Right renal cortex interstitium (tissue), 3 donors: ENCODE measurements at regions not wholly inside any gene's neighbourhood (a gene's known extent, or its start where the extent isn't known, plus 50 kb on each side); places are given as distances from the start of the nearest gene placed in this dataset.

Experiments used
- DNase-seq, 3 donors: peaks; one replicate each; pipeline ENCODE4 v3.0.0-alpha.2; 2013; ENCODE audit warnings: low read depth in 3 of 3, low spot score in 2 of 3

DNA sequence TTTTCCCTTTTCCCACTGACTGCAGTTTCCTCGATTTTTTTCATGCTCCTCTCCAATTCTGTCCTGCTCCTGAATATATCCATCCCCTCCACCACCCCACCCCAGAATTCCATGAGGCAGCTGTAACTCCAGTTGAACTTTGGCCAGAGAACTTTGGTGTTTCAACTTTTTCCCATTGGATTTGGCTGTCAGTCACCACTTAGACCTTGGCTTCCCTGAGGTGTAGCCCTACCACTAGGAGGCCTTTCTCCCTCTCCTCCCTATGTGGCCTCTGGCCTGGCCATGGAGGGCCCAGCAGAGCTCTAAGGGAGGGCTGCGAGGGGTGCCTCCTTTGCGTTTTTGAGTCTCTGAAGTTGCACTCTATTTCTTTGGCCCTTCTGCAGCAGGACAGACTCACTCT lies 261.3 kb downstream of the PIK3R1 start:
- no peak for DNase-seq

DNA sequence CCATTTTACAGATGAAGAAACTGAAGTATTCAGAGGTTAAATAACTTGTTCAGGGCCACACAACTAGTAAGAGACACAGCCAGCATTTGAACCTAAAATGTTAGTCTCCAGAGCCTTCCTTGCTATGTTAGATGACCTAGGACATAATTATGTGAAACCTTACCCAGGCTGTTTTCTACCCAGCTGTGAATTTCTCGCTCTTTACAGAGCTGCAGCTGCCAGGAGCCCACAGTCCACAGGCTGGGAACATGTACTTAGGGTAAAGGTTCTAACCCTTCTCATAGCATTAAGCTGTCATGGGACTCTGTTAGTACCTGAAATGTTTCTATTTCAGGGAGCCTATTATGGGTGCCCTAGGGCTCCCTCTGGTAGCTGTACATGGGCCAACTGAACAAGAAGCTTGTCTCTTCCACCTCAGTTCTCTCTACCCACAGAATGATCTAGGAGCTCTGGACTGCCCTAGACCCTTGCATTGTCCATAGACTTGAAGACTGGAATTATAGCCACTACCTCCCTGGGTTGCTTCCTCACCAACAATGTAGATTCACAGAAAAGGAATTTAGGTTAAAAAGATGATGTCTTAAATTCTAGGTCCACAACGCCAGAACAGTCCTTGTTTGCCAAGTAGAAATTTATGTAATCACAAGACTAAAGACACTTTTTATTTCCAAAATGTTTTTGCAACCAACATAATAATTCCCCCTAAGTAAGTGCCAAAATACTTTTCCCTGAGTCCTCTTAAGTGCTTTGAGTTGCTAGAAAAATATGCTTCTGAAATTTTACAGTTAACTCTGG lies 262.9 kb downstream of the PIK3R1 start:
- DNase-seq, result no peak

DNA sequence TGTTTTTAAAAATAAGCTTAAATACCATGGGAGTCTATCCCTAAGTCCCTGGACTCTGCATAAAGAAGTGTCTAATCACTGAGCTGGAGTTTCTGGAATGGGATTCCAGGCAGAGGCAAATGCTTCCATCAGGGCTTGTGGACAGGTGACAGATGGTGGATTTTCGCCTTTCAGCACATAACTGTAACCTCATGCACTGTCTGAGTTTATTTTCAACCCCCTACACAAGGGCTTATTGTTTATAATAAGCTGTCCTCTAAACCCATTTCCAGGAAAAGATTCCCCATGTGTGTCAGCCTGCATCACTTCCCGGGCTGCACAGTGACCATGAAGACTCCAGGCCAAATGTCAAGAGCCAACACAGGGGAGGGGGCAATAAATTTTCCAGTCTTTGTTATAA lies 264.0 kb downstream of the PIK3R1 start:
- DNase-seq, result no peak

DNA sequence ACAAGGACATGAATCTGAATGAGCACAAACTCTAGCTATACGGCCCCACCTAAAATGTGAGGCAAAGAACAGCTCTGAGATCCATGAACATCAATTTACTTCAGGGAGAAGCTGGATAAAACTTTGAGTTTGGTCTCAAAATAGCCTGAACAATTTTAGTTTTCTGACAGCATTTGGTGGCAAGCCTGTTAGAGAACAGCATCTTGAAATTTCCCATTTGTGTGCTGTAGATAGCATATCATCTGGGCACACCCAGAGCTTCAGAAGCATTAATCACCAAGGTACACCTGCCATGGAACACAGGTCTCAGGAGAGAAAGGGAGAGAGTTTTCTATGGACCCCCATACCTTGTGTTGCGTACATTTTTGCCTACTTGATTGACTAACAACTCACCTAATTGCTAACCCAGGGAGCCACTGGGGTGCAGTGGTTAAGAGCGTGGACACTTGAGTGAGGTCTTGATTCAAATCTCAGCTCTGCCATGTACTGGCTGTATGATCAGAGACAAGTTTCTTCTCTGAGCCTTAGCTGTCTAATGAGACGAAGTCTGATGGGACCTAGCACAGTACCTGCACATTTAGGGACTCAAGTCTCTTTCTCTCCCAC lies 264.9 kb downstream of the PIK3R1 start:
- DNase-seq, result no peak

DNA sequence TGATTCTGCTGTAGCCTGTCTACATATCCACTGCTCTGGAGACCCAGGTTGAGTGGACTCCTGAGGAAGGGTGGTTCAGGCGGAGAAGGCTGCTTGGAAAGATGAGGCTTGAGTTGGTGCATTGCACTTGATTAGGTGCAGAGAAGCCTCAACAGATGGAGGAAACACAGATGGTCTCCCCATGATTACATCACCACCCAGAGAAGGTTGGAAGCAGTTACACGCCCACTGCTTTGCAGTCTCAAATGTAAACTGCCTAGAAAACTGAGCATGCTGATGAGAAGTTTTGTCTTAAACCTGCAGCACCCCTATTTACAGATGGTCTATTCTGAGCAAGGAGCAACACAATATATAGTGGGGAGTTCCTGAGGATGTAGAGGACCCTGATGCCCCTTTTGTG lies 266.6 kb downstream of the PIK3R1 start:
- no peak for DNase-seq

DNA sequence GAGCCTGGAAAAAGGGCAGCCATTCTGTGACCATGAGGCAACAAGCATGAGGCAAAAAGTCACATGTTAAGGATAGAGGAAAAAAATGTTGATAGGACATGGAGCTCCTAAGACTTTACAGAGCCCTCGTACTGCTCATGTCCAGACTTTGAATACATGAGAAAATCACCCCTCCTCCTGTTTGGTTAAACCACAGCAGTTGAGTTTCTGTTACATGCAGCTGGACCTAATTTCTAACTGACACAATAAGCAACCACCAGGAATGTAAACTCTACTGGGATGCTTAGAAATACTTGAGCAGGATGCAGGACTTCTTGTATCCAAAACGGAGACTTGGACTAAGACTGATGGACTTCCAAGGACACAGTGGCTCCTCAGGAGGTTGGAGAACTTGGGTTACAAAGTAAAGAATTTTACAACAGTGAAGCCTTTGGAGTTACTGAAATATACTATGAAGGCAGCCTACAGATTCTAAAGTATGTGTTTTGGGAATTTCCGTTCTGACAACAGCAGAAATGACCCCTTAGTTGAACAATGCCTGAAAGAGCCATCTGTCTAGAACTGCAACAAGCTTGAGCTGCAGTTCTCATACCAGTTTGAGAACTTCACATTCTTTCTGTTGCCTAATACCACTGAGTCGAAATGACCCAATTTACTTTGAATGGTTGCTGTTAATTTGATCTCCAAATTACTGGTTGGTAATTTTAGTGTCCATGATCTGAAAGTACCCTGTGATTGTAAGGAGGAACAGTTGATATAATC lies 268.9 kb downstream of the PIK3R1 start:
- no peak for DNase-seq

DNA sequence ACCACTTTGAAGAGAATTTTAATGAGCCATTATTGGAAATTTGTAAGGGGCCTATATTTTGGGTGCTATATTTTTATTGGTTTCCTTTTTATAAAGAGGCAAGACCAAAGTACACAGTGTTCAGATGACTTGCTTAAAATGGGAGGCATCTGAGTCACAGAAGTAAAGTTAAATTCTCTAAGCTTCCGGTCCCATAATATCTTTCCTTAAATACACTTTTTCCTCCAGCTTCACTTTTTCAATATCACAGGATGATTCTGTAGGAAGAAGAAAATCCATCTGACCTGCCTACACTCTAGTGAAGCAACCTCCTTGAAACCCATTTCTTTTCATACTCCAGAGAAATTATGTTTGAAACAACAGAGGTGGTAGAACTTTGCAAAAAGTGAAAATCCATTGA lies 274.0 kb downstream of the PIK3R1 start:
- no peak for DNase-seq

DNA sequence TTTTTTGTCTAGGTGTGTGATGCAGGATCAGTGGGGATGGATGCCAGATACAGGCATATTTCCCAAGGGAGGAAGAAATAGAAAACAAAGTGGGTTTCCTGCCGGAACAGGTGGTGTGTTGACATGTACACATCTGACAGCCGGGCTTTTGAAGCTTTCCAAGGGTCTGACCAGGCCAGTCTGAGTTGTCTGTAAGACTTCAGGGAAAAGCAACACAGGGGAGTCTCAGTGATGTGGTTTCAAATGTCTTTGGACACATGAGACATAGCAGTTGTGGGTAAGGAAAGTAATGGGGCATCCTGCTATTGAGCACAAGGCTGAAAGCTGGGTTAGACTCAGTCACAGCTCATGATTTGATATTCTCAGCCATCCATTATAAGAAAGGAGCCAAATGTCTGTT lies 274.9 kb downstream of the PIK3R1 start:
- peak in 1 of 3 donors; percentile 26 for DNase-seq

DNA sequence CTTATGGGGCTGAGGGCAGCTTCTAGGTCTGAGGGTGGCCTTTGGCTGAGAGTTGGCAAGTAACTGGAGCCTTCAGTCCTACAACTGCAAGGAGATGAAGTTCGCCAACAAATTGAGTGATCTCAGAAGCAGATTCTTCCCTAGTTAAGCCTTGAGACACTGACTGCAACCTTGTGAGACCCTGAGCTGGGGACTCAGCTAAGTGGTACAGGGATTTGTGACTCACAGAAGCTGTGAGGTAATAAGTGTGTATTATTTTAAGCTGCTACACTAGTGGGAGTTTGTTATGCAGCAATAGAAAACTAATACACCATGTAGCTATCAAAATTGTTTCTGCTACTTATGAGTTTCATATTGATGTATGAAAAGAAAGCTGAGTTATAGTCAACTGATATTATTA lies 279.2 kb downstream of the PIK3R1 start:
- no peak for DNase-seq

DNA sequence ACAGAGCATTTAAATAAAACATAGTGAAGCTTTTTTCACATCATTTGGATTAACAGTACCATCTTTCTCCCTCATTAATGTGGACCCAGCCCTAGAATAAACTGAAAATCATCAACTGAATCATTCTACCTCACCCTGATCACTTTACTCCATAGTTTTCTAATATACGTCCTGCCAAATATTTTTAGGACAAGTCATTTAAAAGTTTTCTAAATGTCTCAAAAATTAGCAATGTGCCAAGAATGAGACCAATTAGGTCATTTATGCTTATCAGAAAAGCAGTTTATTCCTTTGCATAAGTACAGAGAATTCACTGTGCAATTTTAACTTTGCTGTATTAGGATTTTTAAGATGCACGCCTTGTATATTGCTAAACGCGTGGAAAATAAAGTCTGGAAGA lies 284.4 kb downstream of the PIK3R1 start:
- no peak for DNase-seq

DNA sequence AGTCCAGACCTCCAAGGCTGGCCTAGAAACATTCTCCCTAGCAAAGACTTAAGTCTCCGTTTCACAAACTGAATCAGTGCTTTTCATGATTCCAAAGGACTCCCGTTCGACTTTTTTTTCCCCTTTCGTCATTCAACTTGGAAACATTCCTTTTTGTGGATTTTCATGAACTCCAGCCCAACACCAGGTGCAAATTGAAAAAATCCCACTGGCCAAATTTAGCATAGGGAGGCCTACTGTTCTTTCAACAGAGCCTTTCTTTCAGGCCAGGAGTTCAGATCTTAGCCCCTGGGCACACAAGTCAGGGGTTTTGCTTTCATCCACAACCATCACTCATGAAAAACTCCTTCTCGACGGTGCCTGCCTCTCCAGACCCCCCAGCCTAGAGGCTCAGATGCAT lies 285.3 kb downstream of the PIK3R1 start:
- no peak for DNase-seq

DNA sequence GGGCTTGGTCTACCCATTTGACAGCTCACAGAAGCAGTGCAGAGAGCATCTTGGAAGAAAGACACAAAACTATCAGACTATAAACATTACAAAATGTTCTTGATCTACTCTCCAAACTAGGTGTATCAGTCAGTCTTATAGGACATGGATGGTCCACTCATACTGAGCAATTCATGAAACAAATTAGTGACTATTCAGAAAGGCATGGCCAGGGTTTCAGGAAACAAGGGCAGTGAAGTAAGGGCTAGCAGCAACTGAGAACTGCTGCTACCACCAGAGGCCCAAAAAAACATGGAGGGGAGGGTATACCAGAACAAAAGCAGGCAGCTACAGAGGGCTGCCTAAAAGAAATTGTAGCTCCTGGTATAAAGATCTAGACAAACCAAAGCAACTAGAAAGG lies 287.0 kb downstream of the PIK3R1 start:
- no peak for DNase-seq

DNA sequence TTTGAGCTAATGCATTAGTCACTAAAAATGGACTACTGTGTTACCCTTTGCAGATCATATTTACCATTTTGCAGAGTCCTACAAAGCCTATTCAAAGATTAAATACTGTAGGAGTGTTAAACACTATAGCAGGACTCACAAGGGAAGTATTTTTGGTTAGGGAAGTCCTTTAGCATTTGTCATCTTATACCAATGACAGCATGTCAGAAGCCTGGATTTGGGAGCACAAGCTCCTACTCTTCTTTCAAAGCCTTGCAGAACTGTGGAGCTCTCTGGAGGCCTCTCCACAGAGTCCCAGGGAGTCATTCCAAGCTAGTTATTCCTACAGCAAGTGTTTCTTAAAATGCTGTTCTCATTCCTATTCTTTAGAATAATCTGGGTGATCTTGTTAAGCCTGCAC lies 288.8 kb downstream of the PIK3R1 start:
- no peak for DNase-seq

DNA sequence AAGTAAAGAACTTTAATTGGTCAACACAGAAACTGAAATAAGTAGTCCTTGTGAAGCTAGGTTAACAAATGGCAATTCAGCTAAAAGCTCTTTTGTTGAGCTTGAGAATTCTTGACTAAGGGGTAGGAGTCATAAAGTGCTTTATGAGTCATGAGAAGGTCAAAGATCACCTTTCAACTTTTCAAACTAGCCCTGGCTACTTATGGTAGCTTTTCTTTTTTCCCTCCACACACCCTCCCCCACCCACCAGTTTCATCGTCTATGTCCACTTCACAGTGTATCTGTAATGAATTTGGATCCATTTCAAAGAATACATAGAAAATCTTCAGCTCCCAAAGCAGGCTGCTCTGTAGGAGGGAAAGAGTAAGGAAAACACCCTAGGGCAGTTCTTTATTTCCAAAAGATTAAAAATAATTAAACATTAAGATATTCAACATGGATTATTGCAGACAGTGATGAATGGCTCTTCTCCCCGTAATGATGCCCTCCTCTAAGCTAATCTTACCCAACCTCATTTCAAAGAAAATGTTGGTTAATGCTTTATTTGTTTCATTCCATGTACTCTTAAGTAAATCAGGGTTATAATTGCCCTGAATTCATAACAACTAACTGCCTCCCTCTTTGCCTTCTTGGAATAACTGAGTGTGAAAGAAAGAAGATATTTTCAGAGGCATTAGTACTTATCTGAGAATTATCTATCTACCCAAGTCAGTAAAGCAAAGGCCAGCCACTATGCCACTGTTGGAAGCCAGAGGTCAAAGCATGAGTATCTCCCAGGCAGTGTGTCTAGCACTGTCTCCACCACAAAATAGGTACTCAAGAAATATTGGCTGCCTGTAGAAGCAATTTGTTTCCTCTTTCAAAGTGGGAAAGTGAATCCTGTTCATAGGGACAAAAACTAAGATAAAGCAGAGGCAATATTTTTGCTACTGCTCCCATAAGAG lies 290.6 kb downstream of the PIK3R1 start:
- no peak for DNase-seq

DNA sequence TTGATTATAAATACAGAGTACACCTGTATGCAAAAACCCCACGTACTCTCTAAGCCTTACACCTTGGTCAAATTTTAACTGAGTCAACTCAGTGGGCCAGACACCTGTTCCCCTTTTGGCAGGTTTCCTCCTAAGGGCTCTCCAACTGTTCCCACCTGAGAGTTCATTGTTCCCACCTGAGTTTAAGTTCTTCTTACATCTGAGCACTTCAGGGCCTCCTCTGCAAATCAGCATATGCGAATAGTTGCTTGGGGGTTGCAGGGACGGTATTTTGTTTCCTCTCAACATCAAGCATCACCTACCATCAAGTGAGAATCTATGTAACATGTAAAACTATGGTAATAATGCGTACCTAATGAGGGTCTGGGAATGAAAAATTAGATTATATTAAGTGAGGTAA lies 300.0 kb downstream of the PIK3R1 start:
- DNase-seq, result no peak

DNA sequence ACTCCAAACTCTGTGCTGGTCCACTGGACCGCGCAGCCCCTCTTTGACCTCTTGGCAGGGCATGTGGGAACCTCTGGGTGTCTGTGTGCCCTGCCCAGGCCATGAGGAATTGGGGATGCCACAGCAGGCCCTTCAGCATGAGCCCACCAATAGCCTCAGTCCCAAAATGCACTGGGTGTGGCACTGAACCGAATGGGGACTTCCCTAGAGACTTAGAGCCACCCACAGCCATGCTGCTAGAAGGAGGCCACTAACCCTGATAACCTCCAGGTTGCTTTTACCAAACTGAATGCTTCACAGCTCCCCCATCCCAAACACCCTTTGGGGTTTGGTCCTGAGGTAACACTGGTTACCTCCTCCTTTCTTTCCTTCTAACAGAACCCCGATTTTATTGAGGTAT lies 302.7 kb downstream of the PIK3R1 start:
- DNase-seq, result no peak

DNA sequence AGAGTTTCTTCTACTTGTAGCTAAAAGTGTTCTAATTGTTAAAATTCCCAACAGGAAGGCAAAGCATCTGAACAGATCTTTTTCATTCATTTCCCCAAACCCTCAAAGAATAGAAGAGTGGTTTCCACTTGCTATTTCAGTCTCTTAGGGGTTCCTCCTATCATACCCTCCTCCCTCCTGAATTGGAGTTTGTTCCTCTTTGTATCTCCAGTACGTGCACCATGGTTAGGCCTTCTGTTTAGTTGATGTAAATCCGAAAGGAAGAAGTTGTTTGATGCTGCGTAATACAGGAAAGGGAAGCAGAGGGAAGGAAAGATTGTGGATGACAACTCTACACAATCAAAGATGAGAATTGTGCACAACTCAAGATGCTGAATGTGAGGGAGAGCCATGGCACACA lies 303.6 kb downstream of the PIK3R1 start:
- no peak for DNase-seq

DNA sequence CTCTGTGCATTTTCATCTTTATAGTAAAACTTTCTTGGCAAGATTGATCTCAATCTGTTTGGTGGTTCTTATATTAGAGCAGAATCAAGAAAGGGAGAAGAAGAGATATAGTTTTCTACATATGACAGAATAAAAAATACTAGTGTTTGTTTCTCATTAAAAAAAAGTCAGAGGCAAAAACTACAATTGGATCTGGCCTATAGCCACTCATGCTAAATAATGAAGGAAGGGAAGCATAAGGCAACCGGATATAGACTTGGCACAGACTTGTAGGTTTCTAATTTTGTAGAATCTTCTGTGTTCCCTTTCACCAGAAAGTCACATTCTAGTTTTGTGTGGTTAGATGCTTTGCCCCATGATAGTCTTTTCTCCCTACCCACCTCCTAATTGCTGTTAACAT lies 306.2 kb downstream of the PIK3R1 start:
- no peak for DNase-seq

DNA sequence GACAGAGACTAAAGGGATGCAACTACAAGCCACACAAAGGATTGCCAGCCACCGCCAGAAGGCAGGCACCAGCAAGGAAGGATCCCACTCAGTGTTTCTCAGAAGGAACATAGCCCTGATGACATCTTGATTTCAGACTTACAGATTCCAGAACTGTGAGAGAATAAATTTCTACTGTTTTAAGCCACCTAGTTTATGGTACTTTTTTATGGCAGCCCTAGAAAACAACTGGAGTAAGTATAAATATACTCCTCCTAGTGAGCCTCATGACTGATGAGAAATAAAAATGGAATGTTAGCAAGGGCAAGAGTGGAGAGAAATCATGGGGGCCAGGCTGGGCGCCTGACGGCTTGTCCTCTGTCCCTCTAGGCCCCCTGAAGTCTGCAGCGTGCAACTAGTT lies 307.3 kb downstream of the PIK3R1 start:
- no peak for DNase-seq

DNA sequence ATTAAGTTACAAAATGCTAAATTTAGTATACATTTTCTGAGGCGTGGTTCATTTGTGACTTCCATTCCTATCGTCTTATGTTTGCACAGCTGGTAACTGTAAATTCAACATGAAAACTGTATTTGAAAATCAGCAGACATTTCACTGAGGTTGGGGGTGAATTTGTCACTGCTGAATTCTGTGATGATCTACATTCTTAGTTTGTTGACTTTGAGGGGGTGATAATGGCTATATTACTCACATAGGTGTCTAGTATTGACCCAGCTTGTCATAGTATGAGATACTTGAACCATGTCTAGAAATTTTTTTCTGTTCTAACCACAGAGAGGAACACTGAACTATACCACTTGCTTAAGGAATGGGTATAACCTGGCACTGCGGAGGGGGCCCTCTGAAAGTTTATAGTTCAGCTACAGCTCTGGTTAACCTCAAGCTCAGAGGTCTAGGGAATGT lies 313.3 kb downstream of the PIK3R1 start:
- DNase-seq, result no peak

DNA sequence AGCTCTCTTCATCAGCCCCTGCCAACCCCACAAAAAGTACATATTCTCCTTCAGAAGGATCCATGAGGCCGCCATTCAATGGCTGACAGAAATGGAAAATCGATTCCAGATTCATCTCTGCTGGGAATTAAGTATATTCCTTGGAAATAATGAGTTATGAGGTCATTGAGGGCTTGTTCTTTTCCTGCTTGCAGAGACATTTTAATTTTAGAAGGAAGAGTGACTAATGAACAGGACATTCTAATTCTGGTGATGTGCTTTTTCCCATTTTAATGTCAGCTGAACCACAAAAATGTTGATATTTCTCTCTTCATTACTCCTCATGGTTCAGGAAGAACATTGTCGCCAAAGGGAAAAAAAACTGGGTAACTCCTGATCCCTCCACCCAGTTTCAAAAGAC lies 314.0 kb downstream of the PIK3R1 start:
- DNase-seq, result no peak
